ENCODE measurements at regions not wholly inside any gene's neighbourhood (a gene's known extent, or its start where the extent isn't known, plus 50 kb on each side); places are given as distances from the start of the nearest gene placed in this dataset.

DNA sequence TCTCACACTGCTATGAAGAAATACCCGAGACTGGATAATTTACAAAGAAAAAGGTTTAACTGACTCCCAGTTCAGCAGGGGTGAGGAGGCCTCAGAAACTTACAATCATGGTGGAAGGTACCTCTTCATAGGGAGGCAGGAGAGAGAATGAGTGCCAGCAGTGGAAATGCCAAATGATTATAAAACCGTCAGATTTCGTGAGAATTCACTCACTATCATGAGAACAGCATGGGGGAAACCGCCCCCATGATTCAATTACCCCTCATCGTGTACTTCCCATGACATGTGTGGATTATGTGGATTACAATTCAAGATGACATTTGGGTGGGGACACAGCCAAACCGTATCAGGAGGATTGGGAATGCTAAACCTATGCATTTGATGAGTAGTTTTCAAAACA is 380.3 kb upstream of the SPHKAP start:
- TF ChIP-seq, protein P1, sequence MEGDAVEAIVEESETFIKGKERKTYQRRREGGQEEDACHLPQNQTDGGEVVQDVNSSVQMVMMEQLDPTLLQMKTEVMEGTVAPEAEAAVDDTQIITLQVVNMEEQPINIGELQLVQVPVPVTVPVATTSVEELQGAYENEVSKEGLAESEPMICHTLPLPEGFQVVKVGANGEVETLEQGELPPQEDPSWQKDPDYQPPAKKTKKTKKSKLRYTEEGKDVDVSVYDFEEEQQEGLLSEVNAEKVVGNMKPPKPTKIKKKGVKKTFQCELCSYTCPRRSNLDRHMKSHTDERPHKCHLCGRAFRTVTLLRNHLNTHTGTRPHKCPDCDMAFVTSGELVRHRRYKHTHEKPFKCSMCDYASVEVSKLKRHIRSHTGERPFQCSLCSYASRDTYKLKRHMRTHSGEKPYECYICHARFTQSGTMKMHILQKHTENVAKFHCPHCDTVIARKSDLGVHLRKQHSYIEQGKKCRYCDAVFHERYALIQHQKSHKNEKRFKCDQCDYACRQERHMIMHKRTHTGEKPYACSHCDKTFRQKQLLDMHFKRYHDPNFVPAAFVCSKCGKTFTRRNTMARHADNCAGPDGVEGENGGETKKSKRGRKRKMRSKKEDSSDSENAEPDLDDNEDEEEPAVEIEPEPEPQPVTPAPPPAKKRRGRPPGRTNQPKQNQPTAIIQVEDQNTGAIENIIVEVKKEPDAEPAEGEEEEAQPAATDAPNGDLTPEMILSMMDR (IDR thresholded peaks at IDR 0.05), result no peak
- no peak for TF ChIP-seq POLR2A (IDR thresholded peaks at IDR 0.05)

All from thyroid gland (tissue), 4 donors.